GM20000 (cell line): ENCODE measurements at regions not wholly inside any gene's neighbourhood (a gene's known extent, or its start where the extent isn't known, plus 50 kb on each side); places are given as distances from the start of the nearest gene placed in this dataset.

ENCODE experiments used
- DNase-seq: peaks from one replicate; pipeline ENCODE4 v3.0.0; 2012; ENCODE audit warnings: low spot score
- CTCF ChIP-seq: IDR thresholded peaks from 2 replicates; pipeline ENCODE4 v1.5.1; 2012; ENCODE audit warnings: mild to moderate bottlenecking, control low read depth; ENCODE audit errors: extremely low read depth, missing control alignments

- no peak for TF ChIP-seq CTCF
- no peak for DNase-seq
Measured at GRCh38 chrX:121227888-121228287, 180.5 kb downstream of the GLUD2 start.

- TF ChIP-seq CTCF, result no peak
- no peak for DNase-seq
Measured at GRCh38 chrX:121231566-121232358, 184.4 kb downstream of the GLUD2 start.

GRCh38 chrX:121236040-121236439, 188.6 kb downstream of the GLUD2 start:
- no peak for TF ChIP-seq CTCF
- no peak for DNase-seq

- no peak for DNase-seq
- no peak for TF ChIP-seq CTCF
Measured at GRCh38 chrX:121238093-121238492, 190.7 kb downstream of the GLUD2 start.

- DNase-seq, result no peak
- TF ChIP-seq CTCF, result no peak
Measured at GRCh38 chrX:121244511-121244910, 197.1 kb downstream of the GLUD2 start.

- TF ChIP-seq CTCF, result no peak
- no peak for DNase-seq
Measured at GRCh38 chrX:121245763-121246162, 198.4 kb downstream of the GLUD2 start.

GRCh38 chrX:121254336-121254735, 206.9 kb downstream of the GLUD2 start:
- no peak for TF ChIP-seq CTCF
- DNase-seq, result no peak
